Kidney epithelial cell (primary cell): ENCODE measurements at regions not wholly inside any gene's neighbourhood (a gene's known extent, or its start where the extent isn't known, plus 50 kb on each side); places are given as distances from the start of the nearest gene placed in this dataset.

Experiments used
- DNase-seq: peaks from one replicate; pipeline ENCODE4 v3.0.0-alpha.2; 2010; ENCODE audit warnings: low read depth
- H3K27me3 ChIP-seq: 2 replicates; pipeline ENCODE4 v1.6.0; 2011; ENCODE audit warnings: low read length; ENCODE audit not compliant: control insufficient read depth, insufficient read depth
- H3K36me3 ChIP-seq: 2 replicates; pipeline ENCODE4 v1.5.1; 2011; ENCODE audit warnings: low read length; ENCODE audit not compliant: control insufficient read depth, insufficient read depth
- H3K4me3 ChIP-seq: 2 replicates; pipeline ENCODE4 v1.5.1; 2011; ENCODE audit warnings: low read depth, mild to moderate bottlenecking, control low read depth, low read length
- CTCF ChIP-seq: IDR thresholded peaks from 2 replicates; pipeline ENCODE4 v1.5.1; 2011; ENCODE audit warnings: mild to moderate bottlenecking, moderate library complexity, low read length, control low read depth, inconsistent platforms; ENCODE audit not compliant: insufficient read depth, poor library complexity, severe bottlenecking

GRCh38 chr12:43213608-43214007, 338.4 kb downstream of the ADAMTS20 start:
- no peak for DNase-seq
- Histone ChIP-seq H3K4me3 (no peak overlapping the region), H3K27me3 (no peaks in the 10 kb centered on the region), H3K36me3 (no peaks in the 10 kb centered on the region)
- TF ChIP-seq CTCF, result no peak

GRCh38 chr12:43210485-43211192, 341.4 kb downstream of the ADAMTS20 start:
- no peaks in the 10 kb centered on the region for H3K27me3 ChIP-seq
- TF ChIP-seq CTCF, result no peak
- H3K4me3 ChIP-seq, result no peak overlapping the region
- DNase-seq, result no peak
- no peaks in the 10 kb centered on the region for H3K36me3 ChIP-seq

- TF ChIP-seq CTCF, result no peak
- DNase-seq, result peak; percentile 64
- Histone ChIP-seq H3K27me3 (no peaks in the 10 kb centered on the region), H3K4me3 (no peak overlapping the region), H3K36me3 (no peaks in the 10 kb centered on the region)
Observed at GRCh38 chr12:43208627-43209026, 343.4 kb downstream of the ADAMTS20 start.

- DNase-seq, result no peak
- Histone ChIP-seq H3K4me3 (no peak overlapping the region), H3K36me3 (no peaks in the 10 kb centered on the region), H3K27me3 (no peaks in the 10 kb centered on the region)
- TF ChIP-seq CTCF, result no peak
Observed at GRCh38 chr12:43208221-43208620, 343.8 kb downstream of the ADAMTS20 start.

GRCh38 chr12:43206396-43206795, 345.6 kb downstream of the ADAMTS20 start:
- no peaks in the 10 kb centered on the region for H3K36me3 ChIP-seq
- TF ChIP-seq CTCF, result no peak
- H3K4me3 ChIP-seq, result no peak overlapping the region
- DNase-seq, result no peak
- H3K27me3 ChIP-seq, result no peaks in the 10 kb centered on the region

GRCh38 chr12:43198608-43199007, 353.4 kb downstream of the ADAMTS20 start:
- H3K4me3 ChIP-seq, result no peak overlapping the region
- TF ChIP-seq CTCF, result no peak

More at GRCh38 chr12:43198608-43199007, 353.4 kb downstream of the ADAMTS20 start:
- Histone ChIP-seq H3K27me3 (no peaks in the 10 kb centered on the region), H3K36me3 (no peaks in the 10 kb centered on the region)
- no peak for DNase-seq
